ENCODE measurements at regions not wholly inside any gene's neighbourhood (a gene's known extent, or its start where the extent isn't known, plus 50 kb on each side); places are given as distances from the start of the nearest gene placed in this dataset.

GRCh38 chr1:198892065-198892464 is 253.2 kb downstream of the PTPRC start:
- WGBS, 2 donors = 45 to 67% methylated on average over 1 of the region's 1 CpG

GRCh38 chr1:198893141-198893540 is 254.3 kb downstream of the PTPRC start:
- WGBS, 2 donors = 44 to 90% methylated on average over 1 of the region's 1 CpG

More at GRCh38 chr1:198892065-198892464, 253.2 kb downstream of the PTPRC start:
- Histone ChIP-seq H3K9me3 (ENCODE audit: control insufficient read depth in 2 of 2, insufficient read depth in 1 of 2, low read depth in 1 of 2, low read length in 1 of 2) (no peaks in the 10 kb centered on the region), H3K4me3 (ENCODE audit: low read depth in 1 of 2, low read length in 2 of 2) (no peak overlapping the region), H3K4me1 (ENCODE audit: control insufficient read depth in 2 of 2, insufficient read depth in 2 of 2, low read length in 1 of 2) (no peaks in the 10 kb centered on the region), H3K36me3 (ENCODE audit: control insufficient read depth in 2 of 2, insufficient read depth in 2 of 2, low read length in 1 of 2) (no peaks in the 10 kb centered on the region), H3K27ac (ENCODE audit: low read depth in 2 of 2, low read length in 1 of 2) (no peak overlapping the region), H3K27me3 (ENCODE audit: control insufficient read depth in 1 of 2, insufficient read depth in 2 of 2, low read length in 2 of 2) (no peaks in the 10 kb centered on the region)

GRCh38 chr1:198893763-198894444 is 255.1 kb downstream of the PTPRC start:
- no peak overlapping the region for H3K27ac ChIP-seq (ENCODE audit: low read depth in 2 of 2, low read length in 1 of 2)
- WGBS, 2 donors = 95 to 96% methylated on average over 4 of the region's 4 CpGs

More at GRCh38 chr1:198893141-198893540, 254.3 kb downstream of the PTPRC start:
- H3K36me3 ChIP-seq (ENCODE audit: control insufficient read depth in 2 of 2, insufficient read depth in 2 of 2, low read length in 1 of 2) = no peaks in the 10 kb centered on the region
- no peaks in the 10 kb centered on the region for H3K4me1 ChIP-seq (ENCODE audit: control insufficient read depth in 2 of 2, insufficient read depth in 2 of 2, low read length in 1 of 2)
- H3K27ac ChIP-seq (ENCODE audit: low read depth in 2 of 2, low read length in 1 of 2) = no peak overlapping the region
- H3K4me3 ChIP-seq (ENCODE audit: low read depth in 1 of 2, low read length in 2 of 2) = no peak overlapping the region
- no peaks in the 10 kb centered on the region for H3K27me3 ChIP-seq (ENCODE audit: control insufficient read depth in 1 of 2, insufficient read depth in 2 of 2, low read length in 2 of 2)
- no peaks in the 10 kb centered on the region for H3K9me3 ChIP-seq (ENCODE audit: control insufficient read depth in 2 of 2, insufficient read depth in 1 of 2, low read depth in 1 of 2, low read length in 1 of 2)

GRCh38 chr1:198901266-198901665 is 262.4 kb downstream of the PTPRC start:
- H3K9me3 ChIP-seq (ENCODE audit: control insufficient read depth in 2 of 2, insufficient read depth in 1 of 2, low read depth in 1 of 2, low read length in 1 of 2) = no peaks in the 10 kb centered on the region
- no peaks in the 10 kb centered on the region for H3K27me3 ChIP-seq (ENCODE audit: control insufficient read depth in 1 of 2, insufficient read depth in 2 of 2, low read length in 2 of 2)
- no peak overlapping the region for H3K27ac ChIP-seq (ENCODE audit: low read depth in 2 of 2, low read length in 1 of 2)
- 77 to 85% methylated on average over 3 of the region's 3 CpGs for WGBS, 2 donors
- no peak overlapping the region for H3K4me3 ChIP-seq (ENCODE audit: low read depth in 1 of 2, low read length in 2 of 2)
- H3K36me3 ChIP-seq (ENCODE audit: control insufficient read depth in 2 of 2, insufficient read depth in 2 of 2, low read length in 1 of 2) = no peaks in the 10 kb centered on the region
- H3K4me1 ChIP-seq (ENCODE audit: control insufficient read depth in 2 of 2, insufficient read depth in 2 of 2, low read length in 1 of 2) = no peaks in the 10 kb centered on the region

More at GRCh38 chr1:198893763-198894444, 255.1 kb downstream of the PTPRC start:
- Histone ChIP-seq H3K36me3 (ENCODE audit: control insufficient read depth in 2 of 2, insufficient read depth in 2 of 2, low read length in 1 of 2) (no peaks in the 10 kb centered on the region), H3K4me3 (ENCODE audit: low read depth in 1 of 2, low read length in 2 of 2) (no peak overlapping the region), H3K9me3 (ENCODE audit: control insufficient read depth in 2 of 2, insufficient read depth in 1 of 2, low read depth in 1 of 2, low read length in 1 of 2) (no peaks in the 10 kb centered on the region), H3K27me3 (ENCODE audit: control insufficient read depth in 1 of 2, insufficient read depth in 2 of 2, low read length in 2 of 2) (no peaks in the 10 kb centered on the region), H3K4me1 (ENCODE audit: control insufficient read depth in 2 of 2, insufficient read depth in 2 of 2, low read length in 1 of 2) (no peaks in the 10 kb centered on the region)

GRCh38 chr1:198902655-198903054 is 263.8 kb downstream of the PTPRC start:
- 66 to 79% methylated on average over 5 of the region's 5 CpGs for WGBS, 2 donors
- H3K27ac ChIP-seq (ENCODE audit: low read depth in 2 of 2, low read length in 1 of 2) = no peak overlapping the region

GRCh38 chr1:198903203-198903602 is 264.4 kb downstream of the PTPRC start:
- H3K27me3 ChIP-seq (ENCODE audit: control insufficient read depth in 1 of 2, insufficient read depth in 2 of 2, low read length in 2 of 2) = no peaks in the 10 kb centered on the region
- no peaks in the 10 kb centered on the region for H3K9me3 ChIP-seq (ENCODE audit: control insufficient read depth in 2 of 2, insufficient read depth in 1 of 2, low read depth in 1 of 2, low read length in 1 of 2)
- no peaks in the 10 kb centered on the region for H3K4me1 ChIP-seq (ENCODE audit: control insufficient read depth in 2 of 2, insufficient read depth in 2 of 2, low read length in 1 of 2)
- WGBS, 2 donors = 38 to 53% methylated on average over 3 of the region's 3 CpGs
- no peak overlapping the region for H3K27ac ChIP-seq (ENCODE audit: low read depth in 2 of 2, low read length in 1 of 2)
- no peak overlapping the region for H3K4me3 ChIP-seq (ENCODE audit: low read depth in 1 of 2, low read length in 2 of 2)
- H3K36me3 ChIP-seq (ENCODE audit: control insufficient read depth in 2 of 2, insufficient read depth in 2 of 2, low read length in 1 of 2) = no peaks in the 10 kb centered on the region

More at GRCh38 chr1:198902655-198903054, 263.8 kb downstream of the PTPRC start:
- Histone ChIP-seq H3K36me3 (ENCODE audit: control insufficient read depth in 2 of 2, insufficient read depth in 2 of 2, low read length in 1 of 2) (no peaks in the 10 kb centered on the region), H3K9me3 (ENCODE audit: control insufficient read depth in 2 of 2, insufficient read depth in 1 of 2, low read depth in 1 of 2, low read length in 1 of 2) (no peaks in the 10 kb centered on the region), H3K4me3 (ENCODE audit: low read depth in 1 of 2, low read length in 2 of 2) (no peak overlapping the region), H3K4me1 (ENCODE audit: control insufficient read depth in 2 of 2, insufficient read depth in 2 of 2, low read length in 1 of 2) (no peaks in the 10 kb centered on the region), H3K27me3 (ENCODE audit: control insufficient read depth in 1 of 2, insufficient read depth in 2 of 2, low read length in 2 of 2) (no peaks in the 10 kb centered on the region)

- H3K4me1 ChIP-seq (ENCODE audit: control insufficient read depth in 2 of 2, insufficient read depth in 2 of 2, low read length in 1 of 2) = no peaks in the 10 kb centered on the region
- H3K4me3 ChIP-seq (ENCODE audit: low read depth in 1 of 2, low read length in 2 of 2) = no peak overlapping the region
- H3K36me3 ChIP-seq (ENCODE audit: control insufficient read depth in 2 of 2, insufficient read depth in 2 of 2, low read length in 1 of 2) = no peaks in the 10 kb centered on the region
- no peak overlapping the region for H3K27ac ChIP-seq (ENCODE audit: low read depth in 2 of 2, low read length in 1 of 2)
- no peaks in the 10 kb centered on the region for H3K27me3 ChIP-seq (ENCODE audit: control insufficient read depth in 1 of 2, insufficient read depth in 2 of 2, low read length in 2 of 2)
- no peaks in the 10 kb centered on the region for H3K9me3 ChIP-seq (ENCODE audit: control insufficient read depth in 2 of 2, insufficient read depth in 1 of 2, low read depth in 1 of 2, low read length in 1 of 2)
- WGBS, 2 donors = 68% methylated on average over 3 of the region's 3 CpGs
These were observed 264.8 kb downstream of the PTPRC start for GRCh38 chr1:198903621-198904020.

GRCh38 chr1:198904321-198904720 is 265.5 kb downstream of the PTPRC start:
- Histone ChIP-seq H3K4me3 (ENCODE audit: low read depth in 1 of 2, low read length in 2 of 2) (no peak overlapping the region), H3K4me1 (ENCODE audit: control insufficient read depth in 2 of 2, insufficient read depth in 2 of 2, low read length in 1 of 2) (no peaks in the 10 kb centered on the region), H3K27ac (ENCODE audit: low read depth in 2 of 2, low read length in 1 of 2) (no peak overlapping the region), H3K9me3 (ENCODE audit: control insufficient read depth in 2 of 2, insufficient read depth in 1 of 2, low read depth in 1 of 2, low read length in 1 of 2) (no peaks in the 10 kb centered on the region), H3K27me3 (ENCODE audit: control insufficient read depth in 1 of 2, insufficient read depth in 2 of 2, low read length in 2 of 2) (no peaks in the 10 kb centered on the region), H3K36me3 (ENCODE audit: control insufficient read depth in 2 of 2, insufficient read depth in 2 of 2, low read length in 1 of 2) (no peaks in the 10 kb centered on the region)
- WGBS, 2 donors = 48 to 61% methylated on average over 2 of the region's 2 CpGs

GRCh38 chr1:198906739-198907422 is 268.0 kb downstream of the PTPRC start:
- Histone ChIP-seq H3K27me3 (ENCODE audit: control insufficient read depth in 1 of 2, insufficient read depth in 2 of 2, low read length in 2 of 2) (no peaks in the 10 kb centered on the region), H3K27ac (ENCODE audit: low read depth in 2 of 2, low read length in 1 of 2) (no peak overlapping the region), H3K4me3 (ENCODE audit: low read depth in 1 of 2, low read length in 2 of 2) (no peak overlapping the region), H3K4me1 (ENCODE audit: control insufficient read depth in 2 of 2, insufficient read depth in 2 of 2, low read length in 1 of 2) (no peaks in the 10 kb centered on the region), H3K9me3 (ENCODE audit: control insufficient read depth in 2 of 2, insufficient read depth in 1 of 2, low read depth in 1 of 2, low read length in 1 of 2) (no peaks in the 10 kb centered on the region), H3K36me3 (ENCODE audit: control insufficient read depth in 2 of 2, insufficient read depth in 2 of 2, low read length in 1 of 2) (no peaks in the 10 kb centered on the region)
- WGBS, 2 donors = 68 to 75% methylated on average over 4 of the region's 4 CpGs

GRCh38 chr1:198907423-198907746 is 268.5 kb downstream of the PTPRC start:
- H3K27ac ChIP-seq (ENCODE audit: low read depth in 2 of 2, low read length in 1 of 2) = no peak overlapping the region
- no peak overlapping the region for H3K4me3 ChIP-seq (ENCODE audit: low read depth in 1 of 2, low read length in 2 of 2)
- no peaks in the 10 kb centered on the region for H3K27me3 ChIP-seq (ENCODE audit: control insufficient read depth in 1 of 2, insufficient read depth in 2 of 2, low read length in 2 of 2)
- H3K9me3 ChIP-seq (ENCODE audit: control insufficient read depth in 2 of 2, insufficient read depth in 1 of 2, low read depth in 1 of 2, low read length in 1 of 2) = no peaks in the 10 kb centered on the region
- no peaks in the 10 kb centered on the region for H3K36me3 ChIP-seq (ENCODE audit: control insufficient read depth in 2 of 2, insufficient read depth in 2 of 2, low read length in 1 of 2)
- H3K4me1 ChIP-seq (ENCODE audit: control insufficient read depth in 2 of 2, insufficient read depth in 2 of 2, low read length in 1 of 2) = no peaks in the 10 kb centered on the region
- 73% methylated on average over 3 of the region's 3 CpGs for WGBS, 2 donors

Data from esophagus (tissue), 2 donors.